ENCODE measurements at regions not wholly inside any gene's neighbourhood (a gene's known extent, or its start where the extent isn't known, plus 50 kb on each side); places are given as distances from the start of the nearest gene placed in this dataset.

DNA sequence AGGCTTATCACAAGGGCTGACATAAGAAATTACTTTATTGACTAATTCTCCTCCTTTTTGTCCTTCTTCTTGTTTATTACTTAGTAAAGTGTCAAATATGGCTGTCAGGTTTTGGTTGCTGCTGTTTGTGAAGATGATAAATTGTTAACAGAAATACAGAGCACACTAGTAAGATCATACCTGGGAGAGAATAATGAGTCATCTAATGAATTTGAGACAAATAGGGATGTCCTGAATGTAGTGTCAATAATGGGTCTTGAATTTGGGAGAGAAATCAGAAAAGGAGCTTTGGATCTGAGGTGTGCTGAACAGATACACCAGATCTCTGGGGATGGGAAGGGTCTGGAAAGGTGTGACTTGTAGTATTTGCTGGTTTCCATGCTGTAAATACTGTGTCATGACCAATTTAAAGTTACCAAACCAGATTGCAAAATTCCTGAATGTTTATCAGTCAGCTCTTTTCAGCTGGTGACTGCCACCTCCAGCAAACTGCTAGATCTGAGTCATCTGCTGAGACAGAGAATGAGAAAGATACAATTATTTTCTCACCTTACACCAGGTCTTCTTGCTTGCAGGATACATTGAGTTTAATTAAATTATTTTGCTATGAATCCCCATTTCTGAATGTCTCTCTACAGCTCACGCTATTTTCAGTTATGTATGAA lies 76.7 kb upstream of the SATB1 start:
- in situ Hi-C loops (cut with MboI; ENCODE audit: low sequenced_read_pairs), result no loop called here

DNA sequence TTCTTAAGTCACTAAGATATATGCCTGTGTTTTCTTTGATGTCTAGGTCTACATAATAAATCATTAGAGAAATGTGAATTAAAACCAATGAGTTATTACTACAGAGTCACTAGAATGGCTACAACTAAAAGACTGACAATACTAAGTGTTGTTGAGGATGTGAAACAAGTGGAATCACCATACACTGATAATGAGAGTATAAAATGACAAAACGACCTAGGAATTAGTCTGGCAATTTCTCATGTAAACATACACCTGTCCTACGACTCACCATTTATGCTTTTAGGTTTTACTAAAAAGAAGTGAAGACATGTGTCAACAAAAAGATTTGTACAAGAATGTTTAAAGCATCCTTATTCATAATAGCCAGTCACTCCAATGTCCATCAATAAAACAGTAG lies 75.2 kb upstream of the SATB1 start:
- in situ Hi-C loops (cut with MboI; ENCODE audit: low sequenced_read_pairs), result no loop called here

DNA sequence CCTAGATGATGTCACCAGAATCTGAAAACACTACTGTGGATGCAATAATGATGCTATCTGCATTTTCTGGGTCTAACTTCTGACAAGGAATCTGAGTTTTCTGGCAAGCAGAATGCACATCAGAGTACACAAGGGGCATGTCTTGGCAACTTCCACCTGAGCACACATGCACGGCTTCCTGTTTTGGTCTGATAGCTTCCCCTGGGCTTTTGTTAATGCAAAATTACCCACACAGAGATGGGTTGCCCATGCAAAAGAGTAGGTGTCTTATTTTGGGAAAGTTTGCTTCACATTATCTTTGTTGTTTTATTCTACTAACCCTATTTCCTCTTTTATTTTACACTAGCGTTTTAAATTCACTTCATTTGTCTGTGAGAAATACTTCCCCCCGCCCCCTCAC lies 74.2 kb upstream of the SATB1 start:
- in situ Hi-C loops (cut with MboI; ENCODE audit: low sequenced_read_pairs), result no loop called here

DNA sequence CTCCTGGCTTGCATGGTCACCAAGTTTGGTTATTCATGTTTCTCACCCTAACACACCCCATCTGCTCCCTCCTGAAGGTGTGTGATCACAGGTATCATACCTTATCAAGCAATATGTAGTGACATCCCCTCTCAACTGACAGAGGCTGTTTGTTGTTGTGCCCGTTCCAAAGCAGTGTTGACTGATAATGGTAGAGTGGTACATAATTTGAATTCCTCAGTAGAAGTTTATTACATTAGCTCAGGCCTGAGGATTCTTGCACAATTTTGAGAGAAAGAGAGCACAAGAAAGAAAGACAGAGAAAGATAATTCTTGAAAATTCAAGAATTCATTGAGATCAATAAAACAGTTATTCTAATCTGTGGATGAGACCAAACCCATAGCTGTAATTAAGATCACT lies 69.1 kb upstream of the SATB1 start:
- in situ Hi-C loops (cut with MboI; ENCODE audit: low sequenced_read_pairs), result no loop called here

DNA sequence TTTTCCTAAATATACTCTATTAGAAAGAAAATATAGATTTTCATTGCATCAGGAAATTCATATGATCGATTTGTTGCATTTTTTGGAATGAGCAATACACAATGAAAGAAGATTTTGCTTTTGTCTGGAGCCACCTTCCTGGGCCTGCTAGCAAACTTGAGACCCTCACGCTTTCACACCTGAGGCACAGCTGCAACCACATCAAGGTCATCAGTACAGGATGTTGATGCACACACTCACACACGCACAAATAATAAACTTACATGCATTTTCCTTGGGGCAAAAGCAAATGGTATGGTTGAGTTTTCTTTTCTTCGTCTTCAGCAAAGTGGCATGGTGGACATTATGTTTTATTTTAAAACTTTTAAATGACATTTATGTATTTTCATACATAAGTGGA lies 64.8 kb upstream of the SATB1 start:
- in situ Hi-C loops (cut with MboI; ENCODE audit: low sequenced_read_pairs), result no loop called here

DNA sequence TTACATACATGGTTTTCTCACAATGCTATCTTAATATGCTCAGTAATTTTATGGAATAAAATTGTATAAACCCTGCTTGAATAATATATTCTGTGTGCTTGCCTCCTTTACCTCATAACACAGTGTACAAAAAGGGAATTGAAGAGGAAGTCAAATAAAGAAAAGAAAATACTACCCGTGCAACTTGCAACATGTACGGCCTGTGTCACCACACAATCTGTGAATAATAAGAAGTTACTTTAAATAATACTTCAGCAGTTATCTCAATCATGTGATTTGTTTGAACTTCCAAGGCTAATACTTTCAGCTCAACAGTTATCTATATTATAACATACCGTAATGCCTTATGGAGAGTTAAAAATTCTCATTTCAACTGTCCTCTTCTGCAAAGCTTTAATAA lies 58.1 kb upstream of the SATB1 start:
- in situ Hi-C loops (cut with MboI; ENCODE audit: low sequenced_read_pairs), result no loop called here

DNA sequence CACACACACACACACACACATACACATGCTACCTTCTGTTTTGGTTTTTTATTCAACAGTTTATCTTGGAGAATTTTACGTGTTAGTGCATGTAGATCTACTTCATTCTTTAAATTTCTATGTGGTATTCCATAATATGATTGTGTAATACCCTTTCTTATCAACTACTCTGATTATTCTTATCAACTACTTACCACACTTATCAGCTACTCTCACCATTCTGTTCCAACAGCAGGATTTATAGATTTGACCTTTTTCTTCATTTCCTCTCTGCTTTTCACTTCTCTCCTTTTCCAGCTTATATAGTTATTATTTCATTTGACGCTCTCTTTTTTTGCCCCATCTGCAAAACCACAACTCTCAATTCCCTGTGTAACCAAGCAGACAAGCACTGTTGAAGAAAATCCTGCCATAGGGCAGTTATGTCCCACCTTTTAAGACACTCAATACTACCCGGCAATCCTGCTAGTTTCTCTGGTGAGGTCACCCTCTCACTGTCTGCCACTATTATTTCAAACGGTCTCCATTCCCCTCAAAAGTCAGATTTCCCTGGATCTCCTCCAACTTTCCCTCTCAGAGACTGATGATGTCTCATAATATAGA lies 56.9 kb upstream of the SATB1 start:
- in situ Hi-C loops (cut with MboI; ENCODE audit: low sequenced_read_pairs), result no loop called here

DNA sequence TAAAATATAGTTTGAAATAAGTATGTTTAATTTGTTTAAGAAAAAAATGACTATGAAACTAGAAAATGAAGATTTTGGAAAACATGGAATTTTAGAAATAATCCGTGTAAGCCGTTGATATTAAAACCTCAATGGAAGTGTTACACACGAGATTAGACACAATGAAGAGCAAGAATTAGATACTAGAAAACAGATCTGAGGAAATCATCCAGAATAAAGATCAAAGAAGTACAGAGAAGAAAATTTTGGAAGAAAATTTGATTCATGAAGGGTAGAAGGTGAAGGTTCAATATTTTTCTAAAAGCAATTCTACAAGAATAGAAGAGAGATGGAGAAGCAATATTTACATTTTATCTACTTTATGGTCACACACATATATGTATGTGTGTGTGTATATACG lies 52.5 kb upstream of the SATB1 start:
- in situ Hi-C loops (cut with MboI; ENCODE audit: low sequenced_read_pairs), result no loop called here

Data from HL-60/S4 treated with retinoic acid at 250 ng/mL for 4 days and 3 days (cell line).